GM12878 (cell line): ENCODE measurements at regions not wholly inside any gene's neighbourhood (a gene's known extent, or its start where the extent isn't known, plus 50 kb on each side); places are given as distances from the start of the nearest gene placed in this dataset.

ENCODE experiments used
- ATAC-seq: fragments of 200-7000 bp; cut with Tn5 transposase; 3 replicates; pipeline ENCODE4 v1.9.1; 2020; ENCODE audit warnings: mild to moderate bottlenecking, moderate library complexity
- BruUV-seq: library from RNA; stranded (reverse); fragments of 400-500 nt; replicated peaks from 2 replicates; lab custom pipeline; 2021; lab: Mats Ljungman, UMichigan
- CTCF ChIA-PET: fragments of 300-600 bp; sonication (Branson Sonifier 250); formaldehyde crosslinking; extraction: SDS; loops from one replicate; lab custom pipeline; 2021; ENCODE audit warnings: inconsistent platforms; lab: Yijun Ruan, JAX
- POLR2A ChIA-PET: fragments of 350-600 bp; formaldehyde crosslinking; extraction: SDS; loops from one replicate; lab custom pipeline; 2021; ENCODE audit warnings: inconsistent platforms; lab: Charles Lee
- RAD21 ChIA-PET: fragments of 300-600 bp; sonication (Branson Sonifier 250); formaldehyde crosslinking; loops from one replicate; lab custom pipeline; 2023; ENCODE audit warnings: antibody characterized with exemption; ENCODE audit not compliant: unreplicated experiment; lab: Charles Lee
- SMC1A ChIA-PET: fragments of 300-600 bp; sonication (Branson Sonifier 250); formaldehyde crosslinking; loops from one replicate; lab custom pipeline; 2023; ENCODE audit not compliant: unreplicated experiment, uncharacterized antibody; lab: Charles Lee
- DNase-seq: peaks from one replicate; pipeline ENCODE4 v3.0.0-alpha.2; 2011; ENCODE audit warnings: low read depth, low spot score
- FAIRE-seq: peaks from 3 replicates; lab custom pipeline; 2011; peaks lifted over from hg19 to GRCh38; lab: Jason Lieb, UNC
- H2AFZ ChIP-seq: 2 replicates; pipeline ENCODE4 v1.6.0; 2011; ENCODE audit warnings: low read depth, low read length, control low read depth; ENCODE audit not compliant: control insufficient read depth
- H3K27ac ChIP-seq: 2 replicates; pipeline ENCODE4 v1.5.1; 2011; ENCODE audit warnings: control low read depth; ENCODE audit not compliant: control insufficient read depth, insufficient read depth
- H3K27me3 ChIP-seq, 2 experiments: replicated peaks in 1 of 2; 2 replicates each; pipeline versions ENCODE4 v1.6.0 to v1.6.1; 2011; ENCODE audit warnings: low read length in 1 of 2; ENCODE audit not compliant: control insufficient read depth in 2 of 2, insufficient read depth in 2 of 2
- H3K36me3 ChIP-seq, 2 experiments: 2 replicates each; pipeline ENCODE4 v1.5.1; 2011; ENCODE audit warnings: low read length in 1 of 2; ENCODE audit not compliant: control insufficient read depth in 2 of 2, insufficient read depth in 2 of 2
- H3K4me1 ChIP-seq: 2 replicates; pipeline ENCODE4 v1.6.1; 2011; ENCODE audit warnings: mild to moderate bottlenecking, low read length, moderate library complexity, mixed read lengths; ENCODE audit not compliant: control insufficient read depth, insufficient read depth
- H3K4me2 ChIP-seq: 2 replicates; pipeline ENCODE4 v1.6.0; 2011; ENCODE audit warnings: control low read depth; ENCODE audit not compliant: control insufficient read depth, insufficient read depth
- H3K4me3 ChIP-seq: fragments of 200-600 bp; sonication (generic); 2 replicates; pipeline ENCODE4 v1.5.1; 2016
- H3K79me2 ChIP-seq: 2 replicates; pipeline ENCODE4 v1.6.0; 2011; ENCODE audit warnings: low read length; ENCODE audit not compliant: control insufficient read depth, insufficient read depth
- H3K9ac ChIP-seq: 2 replicates; pipeline ENCODE4 v1.8.0; 2011; ENCODE audit warnings: low read length, control low read depth, mixed read lengths; ENCODE audit not compliant: control insufficient read depth, insufficient read depth
- H3K9me3 ChIP-seq: replicated peaks from 3 replicates; pipeline ENCODE4 v1.5.1; 2011; ENCODE audit warnings: mild to moderate bottlenecking, low read length; ENCODE audit not compliant: control insufficient read depth, insufficient read depth
- H4K20me1 ChIP-seq: 2 replicates; pipeline ENCODE4 v1.6.0; 2011; ENCODE audit not compliant: control insufficient read depth, insufficient read depth
- ETV6 ChIP-seq, 2 experiments: fragments of 450-650 bp in 1 of 2; IDR thresholded peaks in 1 of 2; conservative IDR thresholded peaks in 1 of 2; 2 replicates each; pipeline ENCODE4 v1.6.1; 2014; ENCODE audit warnings: antibody characterized with exemption in 1 of 2, borderline replicate concordance in 1 of 2, low read depth in 1 of 2, mild to moderate bottlenecking in 1 of 2, moderate library complexity in 1 of 2
- KAT2A ChIP-seq: conservative IDR thresholded peaks from 2 replicates; pipeline ENCODE4 v1.6.1; 2011; ENCODE audit warnings: low read depth, low read length; ENCODE audit not compliant: control insufficient read depth
- PKNOX1 ChIP-seq: fragments of 450-650 bp; IDR thresholded peaks from 2 replicates; pipeline ENCODE4 v1.6.1; 2016; ENCODE audit warnings: mild to moderate bottlenecking
- RCOR1 ChIP-seq: conservative IDR thresholded peaks from 2 replicates; pipeline ENCODE4 v1.6.1; 2012; ENCODE audit warnings: low read depth, low read length, improper control_type of control experiment
- REST ChIP-seq: IDR thresholded peaks from 2 replicates; pipeline ENCODE4 v1.6.1; 2012; ENCODE audit warnings: mild to moderate bottlenecking, low read depth, low read length
- SMARCA5 ChIP-seq: fragments of 450-650 bp; IDR thresholded peaks from 2 replicates; pipeline ENCODE4 v1.6.1; 2017; ENCODE audit warnings: mild to moderate bottlenecking
- SP1 ChIP-seq: IDR thresholded peaks from one replicate; pipeline ENCODE4 v1.6.1; 2011; ENCODE audit warnings: low read depth, low read length
- TARDBP ChIP-seq: IDR thresholded peaks from 2 replicates; pipeline ENCODE4 v1.6.1; 2016; ENCODE audit warnings: borderline replicate concordance
- TBL1XR1 ChIP-seq: IDR thresholded peaks from 2 replicates; pipeline ENCODE4 v1.6.1; 2012; ENCODE audit warnings: low read depth, low read length, improper control_type of control experiment
- ZBTB33 ChIP-seq: fragments of 450-650 bp; IDR thresholded peaks from 2 replicates; pipeline ENCODE4 v1.6.1; 2017; ENCODE audit warnings: mild to moderate bottlenecking
- ZNF687 ChIP-seq: fragments of 450-650 bp; IDR thresholded peaks from 2 replicates; pipeline ENCODE4 v1.6.1; 2017; ENCODE audit warnings: mild to moderate bottlenecking, moderate library complexity
- WGBS: methylation state at CpG from one replicate; pipeline ENCODE4 v1.1.6; 2016; ENCODE audit warnings: low lambda C conversion rate; ENCODE audit not compliant: insufficient replicate concordance, insufficient coverage; ENCODE audit errors: missing lambda C conversion rate; 5-methylcytosine and 5-hydroxymethylcytosine counted together
- in situ Hi-C: fragments of 300-500 bp; cut with MboI; formaldehyde crosslinking; loops from 9 replicates; pipeline ENCODE4 v1.14.3; 2018; ENCODE audit warnings: mixed read lengths
- intact Hi-C: fragments of 100-400 bp; cut with micrococcal nuclease; formaldehyde crosslinking; loops from one replicate; pipeline ENCODE4 v1.14.2; 2022; ENCODE audit not compliant: unreplicated experiment

- H3K36me3 ChIP-seq = no peaks in the 10 kb centered on the region
- no peak overlapping the region for H3K27ac ChIP-seq
- no peak overlapping the region for H3K4me3 ChIP-seq
- no peaks in the 10 kb centered on the region for H4K20me1 ChIP-seq
- BruUV-seq = no TSS peak
- no peak overlapping the region for H2AFZ ChIP-seq
- ATAC-seq = no peak
- H3K9me3 ChIP-seq = no peaks in the 10 kb centered on the region
- no peak overlapping the region for H3K4me2 ChIP-seq
- H3K4me1 ChIP-seq = no peaks in the 10 kb centered on the region
- no peaks in the 10 kb centered on the region for H3K79me2 ChIP-seq
- RAD21 ChIA-PET = no interaction called here
- intact Hi-C loops (no loop called here), in situ Hi-C loops (no loop called here)
- SMC1A ChIA-PET = no interaction called here
- POLR2A ChIA-PET = no interaction called here
- H3K9ac ChIP-seq = no peak overlapping the region
- CTCF ChIA-PET = no interaction called here
- FAIRE-seq = no peak
- no peak for DNase-seq
- H3K27me3 ChIP-seq = no peaks in the 10 kb centered on the region
- 60% methylated on average over 24 of the region's 24 CpGs for WGBS
- TF ChIP-seq SP1 (no peak), ETV6 (conservative IDR thresholded peaks at IDR 0.05 in 1 of 2, IDR thresholded peaks at IDR 0.05 in 1 of 2; ENCODE audit: borderline replicate concordance in 1 of 2, low read depth in 1 of 2) (no peak), TARDBP (no peak), RCOR1 (no peak), TBL1XR1 (no peak), SMARCA5 (no peak), PKNOX1 (no peak), REST (no peak), ZNF687 (no peak), ZBTB33 (no peak), KAT2A (no peak)
Observed at GRCh38 chr14:81829447-81829846, 295.8 kb upstream of the SEL1L start.
